ENCODE measurements at regions not wholly inside any gene's neighbourhood (a gene's known extent, or its start where the extent isn't known, plus 50 kb on each side); places are given as distances from the start of the nearest gene placed in this dataset.

- no TSS peak for BruUV-seq (replicated peaks)
- Histone ChIP-seq H3K36me3 (ENCODE audit: insufficient read depth, low read length) (no peaks in the 10 kb centered on the region), H3K79me2 (ENCODE audit: insufficient read depth, low read depth, low read length) (no peaks in the 10 kb centered on the region), H3K4me1 (ENCODE audit: insufficient read depth, low read length, poor library complexity, severe bottlenecking) (peaks cover 10% of the 10 kb centered on the region), H3K4me2 (ENCODE audit: low read length) (no peak overlapping the region), H3K4me3 (ENCODE audit: low read depth, low read length, poor library complexity, severe bottlenecking) (no peak overlapping the region), H3K9me2 (ENCODE audit: insufficient read depth, low read length) (no peaks in the 10 kb centered on the region), H2AFZ (ENCODE audit: low read length) (no peak overlapping the region), H3K9me3 (ENCODE audit: low read length) (0 out of 2 replicates have a peak, but pooled peaks cover 8% of the 10 kb centered on the region), H4K20me1 (ENCODE audit: insufficient read depth, low read length) (no peaks in the 10 kb centered on the region), H3K27ac (ENCODE audit: low read depth, low read length, poor library complexity, severe bottlenecking) (no peak overlapping the region)
- no peak for DNase-seq (ENCODE audit: low spot score)
- intact Hi-C loops (cut with micrococcal nuclease; ENCODE audit: unreplicated experiment): no loop called here
- ChIA-PET CTCF (ENCODE audit: unreplicated experiment) (no interaction called here), POLR2A (interaction anchor here (0.6 kb wide), 1 partner anchor 96 kb away, joined by 4 read pairs; no protein-coding TSS in a partner anchor)
- TF ChIP-seq EZH2phosphoT487 (IDR thresholded peaks at IDR 0.05; ENCODE audit: borderline replicate concordance, low read depth, low read length): no peak
- TF ChIP-seq, protein P1, sequence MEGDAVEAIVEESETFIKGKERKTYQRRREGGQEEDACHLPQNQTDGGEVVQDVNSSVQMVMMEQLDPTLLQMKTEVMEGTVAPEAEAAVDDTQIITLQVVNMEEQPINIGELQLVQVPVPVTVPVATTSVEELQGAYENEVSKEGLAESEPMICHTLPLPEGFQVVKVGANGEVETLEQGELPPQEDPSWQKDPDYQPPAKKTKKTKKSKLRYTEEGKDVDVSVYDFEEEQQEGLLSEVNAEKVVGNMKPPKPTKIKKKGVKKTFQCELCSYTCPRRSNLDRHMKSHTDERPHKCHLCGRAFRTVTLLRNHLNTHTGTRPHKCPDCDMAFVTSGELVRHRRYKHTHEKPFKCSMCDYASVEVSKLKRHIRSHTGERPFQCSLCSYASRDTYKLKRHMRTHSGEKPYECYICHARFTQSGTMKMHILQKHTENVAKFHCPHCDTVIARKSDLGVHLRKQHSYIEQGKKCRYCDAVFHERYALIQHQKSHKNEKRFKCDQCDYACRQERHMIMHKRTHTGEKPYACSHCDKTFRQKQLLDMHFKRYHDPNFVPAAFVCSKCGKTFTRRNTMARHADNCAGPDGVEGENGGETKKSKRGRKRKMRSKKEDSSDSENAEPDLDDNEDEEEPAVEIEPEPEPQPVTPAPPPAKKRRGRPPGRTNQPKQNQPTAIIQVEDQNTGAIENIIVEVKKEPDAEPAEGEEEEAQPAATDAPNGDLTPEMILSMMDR (conservative IDR thresholded peaks at IDR 0.05; ENCODE audit: low read length): no peak
Measured at GRCh38 chr11:69238573-69239351, 55.2 kb upstream of the MYEOV start.

DNA sequence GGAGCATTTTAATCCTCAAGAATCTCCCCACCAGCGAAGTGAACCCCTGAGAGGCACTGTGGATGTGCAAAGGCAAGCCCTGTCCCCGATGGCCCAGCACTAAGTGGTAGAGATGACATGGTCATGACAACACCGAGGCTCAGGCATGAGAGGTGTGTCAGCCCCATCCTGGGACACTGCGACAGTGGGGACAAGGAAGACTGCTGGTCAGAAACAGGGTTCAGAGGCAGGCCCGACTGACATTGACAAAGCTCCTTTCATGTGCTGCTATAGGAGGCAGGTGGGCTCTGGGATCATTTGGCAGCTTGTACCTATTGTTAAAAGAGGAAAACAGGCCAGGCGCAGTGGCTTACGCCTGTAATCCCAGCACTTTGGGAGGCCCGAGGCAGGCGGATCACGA lies 54.3 kb upstream of the MYEOV start:
- Histone ChIP-seq H3K36me3 (ENCODE audit: insufficient read depth, low read length) (no peaks in the 10 kb centered on the region), H3K4me1 (ENCODE audit: insufficient read depth, low read length, poor library complexity, severe bottlenecking) (peaks cover 10% of the 10 kb centered on the region), H3K27ac (ENCODE audit: low read depth, low read length, poor library complexity, severe bottlenecking) (no peak overlapping the region), H3K79me2 (ENCODE audit: insufficient read depth, low read depth, low read length) (no peaks in the 10 kb centered on the region), H3K4me2 (ENCODE audit: low read length) (no peak overlapping the region), H4K20me1 (ENCODE audit: insufficient read depth, low read length) (no peaks in the 10 kb centered on the region), H2AFZ (ENCODE audit: low read length) (no peak overlapping the region), H3K9me3 (ENCODE audit: low read length) (0 out of 2 replicates have a peak, but pooled peaks cover 8% of the 10 kb centered on the region), H3K4me3 (ENCODE audit: low read depth, low read length, poor library complexity, severe bottlenecking) (no peak overlapping the region), H3K9me2 (ENCODE audit: insufficient read depth, low read length) (no peaks in the 10 kb centered on the region)
- no peak for DNase-seq (ENCODE audit: low spot score)
- CTCF ChIA-PET (ENCODE audit: unreplicated experiment): interaction anchor here (0.6 kb wide), 1 partner anchor 48 kb away, joined by 3 read pairs; no protein-coding TSS in a partner anchor
- TF ChIP-seq EZH2phosphoT487 (IDR thresholded peaks at IDR 0.05; ENCODE audit: borderline replicate concordance, low read depth, low read length): no peak
- TF ChIP-seq, protein P1 (conservative IDR thresholded peaks at IDR 0.05; ENCODE audit: low read length): no peak
- POLR2A ChIA-PET: no interaction called here
- BruUV-seq (replicated peaks): no TSS peak
- intact Hi-C loops (cut with micrococcal nuclease; ENCODE audit: unreplicated experiment): no loop called here
